HG02610 (cell line): ENCODE measurements at regions not wholly inside any gene's neighbourhood (a gene's known extent, or its start where the extent isn't known, plus 50 kb on each side); places are given as distances from the start of the nearest gene placed in this dataset.
A peak's percentile ranks its signal among the peaks of the same experiment; 100 is the strongest.
"Not testable (repeated sequence)": the region's sequence is repeated elsewhere in the genome, so short reads cannot be mapped to it uniquely, and the experiment has no call there.

Experiments
- ATAC-seq: cut with Tn5 transposase; IDR thresholded peaks from one replicate; pipeline ENCODE4 v1.9.1; 2021; ENCODE audit warnings: mild to moderate bottlenecking, moderate library complexity; ENCODE audit not compliant: unreplicated experiment

DNA sequence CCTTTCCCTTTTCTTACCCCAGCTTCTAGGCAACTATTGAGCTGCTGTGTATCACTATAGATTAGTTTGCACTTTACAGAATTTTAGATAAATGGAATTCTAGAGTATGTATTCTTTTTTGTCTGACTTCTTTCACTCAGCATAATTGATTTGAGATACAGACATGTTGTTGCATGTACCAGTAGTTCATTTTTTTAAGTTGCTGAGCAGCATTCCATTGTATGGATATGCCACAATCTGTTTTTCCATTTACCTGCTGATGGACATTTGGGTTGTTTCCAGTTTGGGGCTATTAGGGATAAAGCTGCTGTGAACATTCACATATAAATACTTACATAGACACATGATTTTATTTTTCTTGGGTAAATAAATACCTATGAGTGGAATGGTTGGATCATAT, 135.7 kb downstream of the IGF1 start:
- ATAC-seq, result no peak

DNA sequence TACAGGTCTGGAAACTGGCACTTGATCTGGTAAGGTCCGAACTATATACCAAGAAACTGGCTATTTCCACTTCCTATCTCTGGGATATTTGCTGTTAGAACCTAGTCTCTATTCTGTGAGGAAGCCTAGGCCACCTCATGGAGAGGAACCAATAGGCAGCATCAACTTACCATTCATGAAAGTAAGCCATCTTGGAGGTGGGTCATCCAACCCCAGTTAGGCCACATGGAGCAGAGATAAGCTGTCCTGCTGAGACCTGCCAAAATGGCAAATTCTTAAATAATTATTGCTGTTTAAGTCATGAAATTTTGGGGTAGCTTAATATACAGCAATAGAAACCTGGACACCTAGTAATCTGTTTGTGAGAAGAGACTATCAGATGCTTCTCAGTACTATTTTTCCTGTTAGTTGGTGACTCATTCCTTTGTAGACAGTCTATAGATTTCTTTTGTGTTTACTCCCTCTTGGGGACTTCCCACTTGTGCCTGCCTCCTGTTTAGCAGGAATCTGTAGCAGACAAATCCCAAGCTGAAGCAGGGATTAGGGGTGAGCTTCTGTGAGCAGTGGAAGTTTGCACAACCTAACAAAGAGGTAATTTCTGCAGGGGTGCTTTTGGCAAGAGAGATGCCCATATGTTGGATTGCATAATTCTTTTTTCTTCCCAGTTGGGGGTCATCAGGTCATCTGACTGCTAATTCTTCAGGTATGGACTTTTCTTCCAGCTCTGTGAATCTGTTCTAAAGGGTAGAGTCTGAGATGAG, 136.8 kb downstream of the IGF1 start:
- no peak for ATAC-seq

DNA sequence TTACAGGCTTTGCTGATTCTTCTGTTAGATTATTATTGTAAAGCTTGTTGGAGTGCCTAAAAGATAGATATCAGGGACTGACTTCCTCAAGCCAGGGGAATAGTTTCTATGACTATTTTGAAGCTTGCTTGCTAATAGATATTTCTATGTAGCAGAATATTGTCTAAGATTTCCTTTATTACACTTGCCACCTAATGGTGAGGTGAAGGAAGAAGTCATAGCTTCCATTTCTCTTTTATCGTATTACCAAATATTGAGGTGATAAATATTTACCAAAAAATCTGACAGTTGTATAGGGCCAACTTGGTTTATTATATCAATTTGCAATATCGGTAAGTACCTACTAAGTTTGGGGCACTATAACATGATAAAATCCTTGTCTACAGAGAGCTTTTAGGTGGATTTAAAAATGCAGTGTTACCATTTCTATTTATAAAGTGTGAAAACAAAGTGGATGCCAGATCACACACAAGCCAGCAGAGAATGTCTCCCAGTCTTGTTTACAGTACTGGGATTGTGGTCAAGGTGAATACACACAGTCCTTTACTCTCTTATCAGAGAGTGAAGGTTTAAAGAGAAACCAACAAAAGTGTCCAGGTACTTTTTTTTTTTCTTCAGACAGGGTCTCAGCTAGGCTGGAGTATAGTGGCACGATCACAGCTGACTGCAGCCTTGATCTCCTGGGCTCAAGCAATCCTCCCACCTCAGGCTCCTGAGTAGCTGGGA, 137.9 kb downstream of the IGF1 start:
- ATAC-seq, result no peak

DNA sequence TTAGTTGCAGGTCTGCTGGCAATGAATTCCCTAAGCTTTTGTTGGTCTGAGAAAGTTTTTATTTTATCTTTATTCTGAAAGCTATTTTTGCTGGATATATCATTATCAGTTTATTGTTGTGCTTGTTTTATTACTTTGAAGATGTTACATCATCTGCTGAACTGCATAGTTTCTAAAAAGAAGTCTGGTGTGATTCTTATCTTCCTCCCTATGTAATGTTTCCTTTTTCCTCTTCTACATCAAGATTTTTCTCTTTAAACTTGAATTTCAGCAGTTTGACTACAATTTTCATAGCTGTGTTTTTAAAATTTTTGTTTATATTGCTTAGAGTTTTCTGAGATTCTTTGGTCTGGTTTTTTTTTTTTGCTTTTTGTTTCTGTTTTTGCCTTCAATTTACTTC, 137.1 kb upstream of the PMCH start:
- no peak for ATAC-seq

DNA sequence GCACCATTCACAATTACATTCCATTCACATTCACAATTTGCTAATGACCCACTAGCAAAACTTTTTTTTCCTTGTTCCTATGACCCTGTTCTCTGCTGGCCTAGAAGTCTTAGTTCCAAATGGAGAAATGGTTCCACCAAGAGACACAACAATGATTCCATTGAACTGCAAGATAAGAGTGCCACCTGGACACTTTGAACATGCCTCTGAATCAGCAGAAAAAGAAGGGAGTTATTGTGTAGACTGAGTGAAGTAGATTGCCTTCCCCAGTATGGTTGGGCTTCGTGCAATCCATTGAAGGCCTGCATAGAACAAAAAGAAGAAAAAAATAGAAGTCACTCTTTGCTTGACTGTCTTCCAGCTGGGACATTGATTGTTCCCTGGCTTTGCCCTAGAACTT, 133.8 kb upstream of the PMCH start:
- ATAC-seq, result no peak

DNA sequence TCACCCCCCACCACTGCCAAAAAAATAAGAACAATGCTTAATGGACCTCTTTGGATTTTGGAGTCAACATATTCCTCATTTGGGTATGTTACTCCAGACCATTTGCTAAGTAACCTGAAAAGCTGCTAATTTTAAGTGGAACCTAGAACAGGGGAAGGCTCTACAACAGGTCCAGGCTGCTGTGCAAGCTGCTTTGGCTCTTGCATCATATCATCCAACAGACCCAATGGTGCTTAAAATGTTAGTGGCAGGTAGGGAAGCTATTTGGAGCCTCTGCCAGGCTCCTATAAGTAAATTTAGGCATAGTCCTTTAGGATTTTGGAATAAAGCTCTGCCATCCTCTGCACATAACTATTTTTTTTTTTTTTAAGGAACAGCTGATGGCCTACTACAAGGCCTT, 132.2 kb upstream of the PMCH start:
- no peak for ATAC-seq

DNA sequence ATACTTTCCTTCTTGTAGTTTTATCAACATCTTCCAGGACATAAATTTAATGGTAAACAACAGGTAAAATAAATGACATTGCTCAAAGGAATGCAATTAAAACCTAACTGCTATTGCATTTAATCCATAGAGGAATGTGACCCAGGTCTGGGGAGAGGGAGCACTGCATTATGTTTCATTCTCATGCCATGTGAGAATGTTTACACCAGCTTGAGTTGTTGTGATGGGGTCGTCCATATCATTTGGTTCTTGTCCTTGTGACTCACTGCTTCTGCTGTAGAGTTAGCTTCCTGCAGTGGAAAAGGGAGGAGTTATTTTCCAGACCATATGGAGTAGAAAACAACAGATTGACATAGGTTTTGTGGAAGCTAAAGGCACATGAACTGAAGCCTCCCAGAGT, 129.3 kb upstream of the PMCH start:
- ATAC-seq, result no peak

DNA sequence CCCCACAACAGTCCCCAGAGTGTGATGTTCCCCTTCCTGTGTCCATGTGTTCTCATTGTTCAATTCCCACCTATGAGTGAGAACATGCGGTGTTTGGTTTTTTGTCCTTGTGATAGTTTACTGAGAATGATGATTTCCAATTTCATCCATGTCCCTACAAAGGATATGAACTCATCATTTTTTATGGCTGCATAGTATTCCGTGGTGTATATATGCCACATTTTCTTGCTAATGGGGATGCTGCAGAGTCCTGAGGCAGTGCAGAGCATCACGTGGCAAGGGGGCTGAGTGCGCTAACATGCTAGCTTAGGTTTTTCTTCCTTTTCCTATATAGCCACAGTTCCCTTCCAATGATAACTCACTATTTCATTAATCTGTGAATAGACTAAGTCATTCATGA, 127.5 kb upstream of the PMCH start:
- not testable (repeated sequence) for ATAC-seq

DNA sequence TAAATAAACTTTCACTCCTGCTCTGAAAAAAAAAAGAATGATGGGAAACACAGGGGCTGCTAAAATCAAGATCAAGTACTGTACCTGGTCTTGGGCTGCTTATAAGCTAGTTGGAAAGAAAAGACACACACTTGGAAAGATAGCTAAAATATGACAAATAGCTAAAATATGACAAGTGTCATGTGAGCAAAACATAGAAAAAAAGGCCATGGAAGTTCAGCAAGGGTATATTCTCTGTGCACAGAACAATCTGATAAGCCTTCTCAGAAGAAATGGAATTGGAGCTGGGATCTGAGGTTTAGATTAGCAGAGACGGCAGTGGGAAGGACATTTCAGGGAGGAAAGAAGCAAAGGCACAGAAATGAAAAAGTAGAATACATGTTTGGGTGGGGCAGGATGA, 126.2 kb upstream of the PMCH start:
- no peak for ATAC-seq

DNA sequence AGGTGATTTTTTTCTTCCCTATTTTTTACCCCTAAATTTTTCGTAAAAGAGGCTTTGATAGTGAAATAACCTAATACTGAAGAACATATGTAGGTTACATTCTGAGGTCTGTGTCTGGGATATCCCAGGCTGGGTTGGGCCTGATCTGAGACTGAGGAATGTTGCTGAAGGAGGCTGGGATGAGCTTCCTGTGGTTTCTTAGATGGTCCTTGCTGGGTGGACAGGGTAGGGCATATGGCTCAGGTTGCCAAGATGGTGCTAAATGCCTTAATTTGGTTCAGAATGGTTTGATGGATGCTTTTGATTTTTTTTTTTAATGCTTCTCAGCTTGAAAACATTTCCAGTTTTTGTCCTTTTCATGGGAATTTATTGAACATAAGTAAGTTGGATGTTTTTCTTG, 124.6 kb upstream of the PMCH start:
- no peak for ATAC-seq

DNA sequence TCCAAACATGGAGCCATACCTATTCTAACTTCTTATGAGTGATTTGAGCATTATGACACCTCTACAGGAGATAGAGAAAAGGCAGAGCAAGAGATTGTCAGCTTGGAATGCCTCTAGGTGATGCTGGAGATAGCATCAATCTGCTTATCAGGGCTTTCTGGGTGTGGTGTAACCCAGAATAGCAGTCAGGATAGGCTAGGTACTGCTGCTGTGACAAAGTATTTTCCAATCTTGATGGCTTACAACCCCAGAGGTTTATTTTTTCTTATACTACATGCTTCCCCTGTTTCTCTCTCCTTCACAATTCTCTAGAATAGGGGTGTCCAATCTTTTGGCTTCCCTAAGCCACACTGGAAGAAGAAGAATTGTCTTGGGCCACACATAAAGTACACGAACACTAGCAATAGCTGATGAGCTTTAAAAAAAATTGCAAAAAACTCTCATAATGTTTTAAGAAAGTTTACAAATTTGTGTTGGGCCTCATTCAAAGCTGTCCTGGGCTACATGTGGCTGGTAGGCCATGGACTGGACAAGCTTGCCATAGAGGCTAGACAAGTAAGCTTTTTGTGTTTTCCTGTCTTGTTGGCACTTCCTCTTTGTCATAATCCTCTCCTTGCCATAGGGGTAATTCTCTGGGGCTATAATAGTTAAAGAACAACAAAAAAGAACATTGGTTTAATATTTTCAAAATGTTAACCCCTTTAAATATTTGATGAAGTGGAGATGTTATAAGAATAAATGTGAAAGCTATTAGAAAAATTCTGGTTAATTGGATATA, 123.9 kb upstream of the PMCH start:
- ATAC-seq, result no peak

DNA sequence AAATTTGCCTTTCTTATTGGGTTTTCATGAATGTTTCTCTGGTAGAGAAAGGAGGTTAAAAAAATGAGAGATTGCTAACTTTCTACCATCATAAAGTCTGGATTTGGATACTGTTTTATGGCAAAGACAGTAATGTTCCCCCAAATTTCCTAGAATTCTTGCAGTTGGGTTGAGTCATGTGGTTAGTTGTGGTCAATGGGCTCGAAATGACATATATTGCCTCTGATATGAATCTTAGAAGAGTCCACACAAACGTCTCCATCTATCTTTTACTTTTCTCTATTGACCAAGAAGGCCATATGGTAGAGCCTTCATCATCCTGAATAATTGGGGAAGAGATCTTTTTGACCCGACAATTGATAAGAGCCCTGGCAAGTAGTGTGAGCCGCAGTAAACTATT, 119.5 kb upstream of the PMCH start:
- no peak for ATAC-seq

DNA sequence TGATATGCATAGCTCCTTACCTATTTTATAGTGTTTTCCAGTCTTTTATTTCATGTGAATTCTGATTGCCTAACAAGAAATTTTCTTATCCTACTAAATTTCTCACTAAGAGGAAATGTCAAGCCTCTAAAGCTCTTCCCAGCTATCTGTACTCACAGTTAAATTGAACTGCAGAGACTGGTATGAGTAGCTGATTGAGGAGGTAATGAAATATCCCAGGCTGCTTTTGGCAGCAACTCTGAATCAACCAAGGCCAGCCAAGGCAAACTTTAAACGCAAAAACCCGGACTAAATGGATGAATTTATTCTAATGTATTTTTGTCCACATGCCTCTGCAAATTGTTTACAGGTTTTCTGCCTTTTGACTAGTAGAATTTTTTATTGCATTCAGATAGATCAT, 119.1 kb upstream of the PMCH start:
- ATAC-seq, result no peak

DNA sequence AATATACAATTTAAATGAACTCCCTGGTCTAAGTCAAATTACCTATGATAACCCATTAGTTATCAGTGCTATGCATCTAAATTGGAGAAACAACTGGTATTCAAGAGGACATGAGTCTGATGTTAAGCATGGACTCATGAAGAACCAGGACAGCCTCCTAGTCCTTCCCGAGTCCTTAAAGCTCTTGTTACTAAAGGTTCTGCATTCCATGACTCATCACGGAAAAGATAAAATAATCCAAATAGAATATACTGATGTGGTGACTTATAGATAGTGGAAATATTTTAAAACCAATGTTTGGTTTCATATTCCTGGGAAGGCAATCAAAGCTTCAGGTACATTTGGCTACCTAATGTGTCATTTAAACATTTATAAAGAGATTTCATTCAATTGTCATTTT, 117.2 kb upstream of the PMCH start:
- no peak for ATAC-seq

DNA sequence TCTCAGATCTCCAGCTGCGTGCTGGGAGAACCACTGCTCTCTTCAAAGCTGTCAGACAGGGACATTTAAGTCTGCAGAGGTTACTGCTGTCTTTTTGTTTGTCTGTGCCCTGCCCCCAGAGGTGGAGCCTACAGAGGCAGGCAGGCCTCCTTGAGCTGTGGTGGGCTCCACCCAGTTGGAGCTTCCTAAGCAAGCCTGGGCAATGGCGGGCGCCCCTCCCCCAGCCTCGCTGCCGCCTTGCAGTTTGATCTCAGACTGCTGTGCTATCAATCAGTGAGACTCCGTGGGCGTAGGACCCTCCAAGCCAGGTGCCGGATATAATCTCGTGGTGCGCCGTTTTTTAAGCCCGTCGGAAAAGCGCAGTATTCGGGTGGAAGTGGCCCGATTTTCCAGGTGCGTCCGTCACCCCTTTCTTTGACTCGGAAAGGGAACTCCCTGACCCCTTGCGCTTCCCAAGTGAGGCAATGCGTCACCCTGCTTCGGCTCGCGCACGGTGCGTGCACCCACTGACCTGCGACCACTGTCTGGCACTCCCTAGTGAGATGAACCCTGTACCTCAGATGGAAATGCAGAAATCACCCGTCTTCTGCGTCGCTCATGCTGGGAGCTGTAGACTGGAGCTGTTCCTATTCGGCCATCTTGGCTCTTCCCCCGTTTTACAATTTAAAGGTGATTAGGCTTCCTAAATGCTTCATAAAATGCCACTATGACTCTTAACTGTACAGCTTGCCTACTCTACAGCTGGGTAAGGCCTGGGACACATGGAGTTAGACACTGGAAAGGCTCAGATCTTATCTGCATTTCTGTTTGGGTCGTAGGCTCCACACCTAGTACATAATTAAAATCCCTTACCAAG, 115.7 kb upstream of the PMCH start:
- ATAC-seq, result not testable (repeated sequence)

DNA sequence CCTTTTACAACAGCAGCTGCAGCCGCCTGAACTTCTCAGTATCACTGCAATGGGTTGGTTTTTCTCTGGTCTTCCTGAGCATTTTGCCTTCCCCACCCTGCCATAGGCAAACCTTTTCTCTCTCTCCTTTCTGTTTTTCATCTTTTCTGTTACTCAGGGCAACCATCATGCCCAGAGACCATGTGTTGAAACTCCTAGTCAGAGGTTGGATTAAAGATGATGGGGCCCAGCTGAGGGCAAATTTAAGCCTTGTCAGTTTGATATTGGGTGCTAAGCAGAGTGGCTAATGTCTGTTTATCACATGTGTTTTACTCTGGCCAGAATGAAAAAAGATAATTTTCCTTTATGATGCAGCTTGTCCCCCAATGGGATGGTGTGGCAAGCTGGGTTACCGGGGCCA, 107.9 kb upstream of the PMCH start:
- no peak for ATAC-seq

DNA sequence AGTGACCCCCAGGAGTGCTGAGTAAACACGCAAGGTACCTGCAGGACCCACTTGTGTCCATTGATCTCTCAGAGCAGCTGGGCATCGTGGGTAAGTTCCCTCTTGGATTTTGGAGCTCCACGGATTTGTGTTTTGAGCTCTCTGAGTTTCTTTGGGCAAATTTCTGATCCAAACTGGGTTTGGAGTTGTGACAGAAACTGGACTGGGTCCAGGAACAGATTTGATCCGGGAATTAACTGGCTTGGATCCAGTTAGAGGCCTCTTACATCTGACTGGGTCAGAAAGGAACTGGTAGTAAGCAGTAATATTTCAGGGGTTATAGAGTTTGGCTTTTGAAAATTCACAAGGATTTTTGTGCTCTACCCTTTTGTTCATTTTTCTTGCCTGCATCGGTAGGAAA, 107.0 kb upstream of the PMCH start:
- not testable (repeated sequence) for ATAC-seq

DNA sequence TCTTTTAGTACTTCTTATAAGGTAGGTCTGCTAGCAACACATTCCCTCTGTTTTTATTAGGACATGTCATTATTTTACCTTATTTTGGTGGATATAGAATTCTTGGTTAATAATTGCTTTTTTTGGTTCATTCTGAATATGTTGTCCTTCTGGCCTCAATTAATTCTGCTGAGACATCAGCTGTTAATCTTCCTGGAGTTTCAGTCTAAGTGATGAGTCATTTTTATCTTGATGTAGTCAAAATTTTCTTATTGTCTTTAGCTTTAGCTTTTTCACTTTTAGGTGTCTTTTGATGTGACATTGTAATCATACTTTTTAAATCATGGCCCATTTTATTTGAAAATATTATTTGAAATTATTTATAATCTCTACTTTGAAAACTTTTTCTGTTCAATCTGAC, 104.9 kb upstream of the PMCH start:
- ATAC-seq, result no peak

DNA sequence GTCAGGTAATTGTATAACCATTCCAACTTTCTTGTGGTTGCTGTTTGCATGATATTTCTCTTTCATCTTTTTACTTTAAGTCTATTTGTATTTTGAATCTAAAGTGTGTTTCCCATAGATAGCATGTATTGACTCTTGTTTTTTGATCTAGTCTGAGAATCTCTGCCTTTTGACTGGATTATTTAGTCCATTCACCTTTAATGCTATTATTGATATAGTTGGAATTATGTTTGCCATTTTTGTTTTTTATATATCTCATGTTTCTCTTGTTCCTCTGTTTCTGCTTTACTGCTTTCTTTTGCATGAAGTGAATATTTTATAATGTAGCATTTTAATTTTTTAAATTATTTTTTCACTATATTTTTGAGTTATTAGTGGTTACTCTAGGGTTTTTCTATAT, 103.9 kb upstream of the PMCH start:
- no peak for ATAC-seq

DNA sequence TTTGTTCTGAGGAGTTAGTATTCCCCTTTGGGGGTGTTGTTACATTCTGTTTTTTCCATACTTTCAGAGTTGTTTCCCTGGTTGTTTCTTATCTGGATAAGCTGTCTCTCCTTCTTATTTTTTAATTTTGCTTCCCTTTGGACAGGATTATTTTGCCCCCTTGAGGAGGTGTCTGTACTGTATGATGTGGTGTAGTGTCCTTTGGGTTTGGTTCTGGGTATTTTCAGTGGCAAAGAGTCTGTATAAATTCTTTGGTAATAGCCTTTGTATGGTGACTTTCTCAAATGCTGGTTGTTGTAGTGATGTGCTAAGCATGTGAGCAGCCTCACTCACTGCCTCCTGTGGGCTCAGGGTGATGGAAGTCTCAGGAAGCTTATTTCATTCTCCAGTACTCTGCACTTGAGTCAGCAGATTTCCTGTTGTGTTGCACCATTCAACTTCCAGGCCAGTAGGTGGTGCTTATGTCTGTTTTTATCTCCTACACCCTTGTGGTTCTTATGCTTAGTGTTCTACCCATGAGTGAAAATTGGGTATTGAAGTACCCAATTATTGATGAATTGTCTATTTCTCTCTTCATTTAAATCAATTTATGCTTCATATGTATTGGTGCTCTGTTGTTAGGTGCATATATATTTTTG, 103.3 kb upstream of the PMCH start:
- ATAC-seq, result peak; percentile 67

DNA sequence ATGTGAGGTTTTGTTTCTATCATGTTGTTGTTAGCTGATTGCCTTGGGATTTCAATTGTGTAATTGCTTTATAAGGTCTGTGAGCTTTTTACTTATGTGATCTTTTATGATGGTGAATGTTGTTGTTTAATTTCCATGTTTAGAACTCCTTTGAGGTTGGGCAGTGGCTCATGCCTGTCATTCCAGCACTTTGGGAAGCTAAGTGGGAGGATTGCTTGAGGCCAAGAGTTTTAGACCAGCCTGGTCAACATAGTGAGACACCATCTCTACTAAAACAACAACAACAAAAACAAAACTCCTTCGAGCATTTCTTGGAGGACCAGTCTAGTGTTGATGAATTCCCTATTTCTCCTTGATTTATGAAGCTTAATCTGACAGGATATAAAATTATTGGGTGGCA, 102.1 kb upstream of the PMCH start:
- no peak for ATAC-seq
